Astrocyte of the spinal cord (primary cell): ENCODE measurements at regions not wholly inside any gene's neighbourhood (a gene's known extent, or its start where the extent isn't known, plus 50 kb on each side); places are given as distances from the start of the nearest gene placed in this dataset.

ENCODE experiments used
- DNase-seq: peaks from one replicate; pipeline ENCODE4 v3.0.0; 2011; ENCODE audit warnings: low read depth, low spot score
- H3K4me3 ChIP-seq: 2 replicates; pipeline ENCODE4 v1.5.1; 2011; ENCODE audit warnings: low read depth, mild to moderate bottlenecking, low read length, moderate library complexity
- CTCF ChIP-seq: IDR thresholded peaks from 2 replicates; pipeline ENCODE4 v1.5.1; 2012; ENCODE audit warnings: low read depth, mild to moderate bottlenecking, low read length, inconsistent platforms
- in situ Hi-C: cut with HindIII; loops from 2 replicates; pipeline ENCODE4 v1.10.0; 2017; ENCODE audit warnings: low sequenced_read_pairs

- in situ Hi-C loops = no loop called here
- no peak for DNase-seq
- TF ChIP-seq CTCF = no peak
- no peak overlapping the region for H3K4me3 ChIP-seq
These were observed 110.7 kb upstream of the CTSC start for GRCh38 chr11:88448131-88448670.

GRCh38 chr11:88447281-88447680 is 109.7 kb upstream of the CTSC start:
- no peak for TF ChIP-seq CTCF
- H3K4me3 ChIP-seq = no peak overlapping the region
- in situ Hi-C loops = no loop called here
- no peak for DNase-seq

- no peak for DNase-seq
- H3K4me3 ChIP-seq = no peak overlapping the region
- in situ Hi-C loops = no loop called here
- TF ChIP-seq CTCF = no peak
These were observed 101.8 kb upstream of the CTSC start for GRCh38 chr11:88439356-88439755.

GRCh38 chr11:88438721-88439120 is 101.2 kb upstream of the CTSC start:
- in situ Hi-C loops = no loop called here
- H3K4me3 ChIP-seq = no peak overlapping the region
- no peak for DNase-seq
- TF ChIP-seq CTCF = no peak

- TF ChIP-seq CTCF = no peak
- in situ Hi-C loops = no loop called here
- no peak overlapping the region for H3K4me3 ChIP-seq
- DNase-seq = no peak
These were observed 97.9 kb upstream of the CTSC start for GRCh38 chr11:88435415-88435814.

GRCh38 chr11:88434333-88434976 is 96.9 kb upstream of the CTSC start:
- no peak for DNase-seq
- TF ChIP-seq CTCF = no peak
- no peak overlapping the region for H3K4me3 ChIP-seq
- in situ Hi-C loops = no loop called here
